ENCODE measurements at regions not wholly inside any gene's neighbourhood (a gene's known extent, or its start where the extent isn't known, plus 50 kb on each side); places are given as distances from the start of the nearest gene placed in this dataset.

DNA sequence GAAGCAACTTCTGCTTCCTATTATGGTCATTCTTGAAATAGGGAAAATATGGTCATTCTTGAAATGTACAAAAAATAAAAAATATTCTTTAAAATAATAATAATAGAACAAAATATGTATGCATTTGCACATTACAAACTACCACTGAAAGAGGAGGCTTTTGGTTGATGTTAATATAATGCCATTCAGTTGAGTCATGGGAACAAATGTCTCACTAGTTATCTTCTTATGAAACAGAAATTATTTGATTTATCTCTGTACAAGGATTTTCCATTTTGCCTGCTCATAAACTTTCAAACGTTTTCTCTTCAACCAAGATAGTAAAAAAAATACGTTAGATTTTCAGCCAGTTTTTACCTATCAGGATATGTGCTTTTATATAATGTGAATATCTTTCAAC, 1662.7 kb downstream of the OTOL1 start:
- TF ChIP-seq, protein P1, sequence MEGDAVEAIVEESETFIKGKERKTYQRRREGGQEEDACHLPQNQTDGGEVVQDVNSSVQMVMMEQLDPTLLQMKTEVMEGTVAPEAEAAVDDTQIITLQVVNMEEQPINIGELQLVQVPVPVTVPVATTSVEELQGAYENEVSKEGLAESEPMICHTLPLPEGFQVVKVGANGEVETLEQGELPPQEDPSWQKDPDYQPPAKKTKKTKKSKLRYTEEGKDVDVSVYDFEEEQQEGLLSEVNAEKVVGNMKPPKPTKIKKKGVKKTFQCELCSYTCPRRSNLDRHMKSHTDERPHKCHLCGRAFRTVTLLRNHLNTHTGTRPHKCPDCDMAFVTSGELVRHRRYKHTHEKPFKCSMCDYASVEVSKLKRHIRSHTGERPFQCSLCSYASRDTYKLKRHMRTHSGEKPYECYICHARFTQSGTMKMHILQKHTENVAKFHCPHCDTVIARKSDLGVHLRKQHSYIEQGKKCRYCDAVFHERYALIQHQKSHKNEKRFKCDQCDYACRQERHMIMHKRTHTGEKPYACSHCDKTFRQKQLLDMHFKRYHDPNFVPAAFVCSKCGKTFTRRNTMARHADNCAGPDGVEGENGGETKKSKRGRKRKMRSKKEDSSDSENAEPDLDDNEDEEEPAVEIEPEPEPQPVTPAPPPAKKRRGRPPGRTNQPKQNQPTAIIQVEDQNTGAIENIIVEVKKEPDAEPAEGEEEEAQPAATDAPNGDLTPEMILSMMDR (IDR thresholded peaks at IDR 0.05), result no peak
- no peak for TF ChIP-seq POLR2A (IDR thresholded peaks at IDR 0.05)

All from heart left ventricle (tissue), 13 donors.